Endodermal cell (in vitro differentiated cells): ENCODE measurements at regions not wholly inside any gene's neighbourhood (a gene's known extent, or its start where the extent isn't known, plus 50 kb on each side); places are given as distances from the start of the nearest gene placed in this dataset.
A peak's percentile ranks its signal among the peaks of the same experiment; 100 is the strongest.

Source experiments
- DNase-seq: peaks from one replicate; pipeline ENCODE4 v3.0.0-alpha.2; 2017
- H3K27ac ChIP-seq: 2 replicates; pipeline ENCODE4 v1.5.1; 2013; ENCODE audit warnings: mild to moderate bottlenecking, low read depth, low read length, moderate library complexity
- H3K27me3 ChIP-seq: 2 replicates; pipeline ENCODE4 v1.6.1; 2013; ENCODE audit warnings: mild to moderate bottlenecking, low read length, moderate library complexity; ENCODE audit not compliant: insufficient read depth, control insufficient read depth, poor library complexity, severe bottlenecking
- H3K36me3 ChIP-seq: 2 replicates; pipeline ENCODE4 v1.7.0; 2013; ENCODE audit warnings: mild to moderate bottlenecking, low read length, moderate library complexity; ENCODE audit not compliant: control insufficient read depth, insufficient read depth
- H3K4me1 ChIP-seq: one replicate; pipeline ENCODE4 v1.7.0; 2013; ENCODE audit warnings: low read length; ENCODE audit not compliant: control insufficient read depth, insufficient read depth
- H3K4me3 ChIP-seq: 2 replicates; pipeline ENCODE4 v1.5.1; 2013; ENCODE audit warnings: mild to moderate bottlenecking, low read length, moderate library complexity
- H3K9ac ChIP-seq: 2 replicates; pipeline ENCODE4 v1.6.1; 2013; ENCODE audit warnings: mild to moderate bottlenecking, low read length, moderate library complexity; ENCODE audit not compliant: poor library complexity, severe bottlenecking; ENCODE audit errors: extremely low read depth
- H3K9me3 ChIP-seq: 2 replicates; pipeline ENCODE4 v1.6.1; 2013; ENCODE audit warnings: mild to moderate bottlenecking, low read length, moderate library complexity; ENCODE audit not compliant: control insufficient read depth
- H3K27ac Mint-ChIP-seq: 2 replicates; pipeline ENCODE4 v1.8.0; 2020; ENCODE audit warnings: mixed read lengths
- H3K27me3 Mint-ChIP-seq: 2 replicates; pipeline ENCODE4 v1.8.0; 2021; ENCODE audit warnings: mild to moderate bottlenecking, mixed read lengths; ENCODE audit not compliant: insufficient read depth
- H3K36me3 Mint-ChIP-seq: 2 replicates; pipeline ENCODE4 v1.8.0; 2020; ENCODE audit warnings: low read depth, mixed read lengths
- H3K4me1 Mint-ChIP-seq: 2 replicates; pipeline ENCODE4 v1.8.0; 2020; ENCODE audit warnings: mixed read lengths
- H3K4me3 Mint-ChIP-seq: 2 replicates; pipeline ENCODE4 v1.8.0; 2020; ENCODE audit warnings: mild to moderate bottlenecking, moderate library complexity, mixed read lengths
- H3K9me3 Mint-ChIP-seq: 2 replicates; pipeline ENCODE4 v1.8.0; 2020; ENCODE audit warnings: mild to moderate bottlenecking, mixed read lengths
- CTCF ChIP-seq: fragments of 200-600 bp; sonication (generic); conservative IDR thresholded peaks from 2 replicates; pipeline ENCODE4 v1.5.0; 2021; ENCODE audit warnings: antibody characterized with exemption, mild to moderate bottlenecking
- WGBS, 2 experiments: methylation state at CpG; one replicate each; pipeline versions ENCODE4 v1.1.5 to v1.1.7; 2013; ENCODE audit warnings: missing lambda C conversion rate in 2 of 2, mixed read lengths in 1 of 2; ENCODE audit not compliant: insufficient coverage in 1 of 2, insufficient read length in 1 of 2; 5-methylcytosine and 5-hydroxymethylcytosine counted together

GRCh38 chr20:4451487-4452081 lies 202.5 kb upstream of the ADRA1D start:
- Histone ChIP-seq H3K27ac (no peak overlapping the region), H3K36me3 (no peaks in the 10 kb centered on the region), H3K9ac (no peak overlapping the region), H3K4me1 (no peaks in the 10 kb centered on the region), H3K4me3 (no peak overlapping the region), H3K9me3 (peaks cover 11% of the 10 kb centered on the region), H3K27me3 (no peaks in the 10 kb centered on the region)
- no peak for DNase-seq
- peaks cover 4% of the 10 kb centered on the region for H3K4me1 Mint-ChIP-seq
- H3K27ac Mint-ChIP-seq = no peak overlapping the region
- no peak overlapping the region for H3K4me3 Mint-ChIP-seq
- no peaks in the 10 kb centered on the region for H3K36me3 Mint-ChIP-seq
- no peak for TF ChIP-seq CTCF
- WGBS, 2 experiments = 80 to 84% methylated on average over 1 to 2 of the region's 2 CpGs
- H3K27me3 Mint-ChIP-seq = no peaks in the 10 kb centered on the region
- H3K9me3 Mint-ChIP-seq = peaks cover 15% of the 10 kb centered on the region

GRCh38 chr20:4449957-4450715 lies 201.0 kb upstream of the ADRA1D start:
- Histone ChIP-seq H3K9me3 (no peaks in the 10 kb centered on the region), H3K36me3 (no peaks in the 10 kb centered on the region), H3K4me3 (no peak overlapping the region), H3K4me1 (no peaks in the 10 kb centered on the region), H3K9ac (no peak overlapping the region), H3K27me3 (no peaks in the 10 kb centered on the region), H3K27ac (no peak overlapping the region)
- H3K4me1 Mint-ChIP-seq = peaks cover under 1% of the 10 kb centered on the region
- peaks cover 7% of the 10 kb centered on the region for H3K9me3 Mint-ChIP-seq
- H3K27me3 Mint-ChIP-seq = no peaks in the 10 kb centered on the region
- 93% methylated on average over 3 to 11 of the region's 11 CpGs for WGBS, 2 experiments
- TF ChIP-seq CTCF = peak; percentile 57
- no peak overlapping the region for H3K27ac Mint-ChIP-seq
- no peak for DNase-seq
- H3K4me3 Mint-ChIP-seq = no peak overlapping the region
- no peaks in the 10 kb centered on the region for H3K36me3 Mint-ChIP-seq

DNA sequence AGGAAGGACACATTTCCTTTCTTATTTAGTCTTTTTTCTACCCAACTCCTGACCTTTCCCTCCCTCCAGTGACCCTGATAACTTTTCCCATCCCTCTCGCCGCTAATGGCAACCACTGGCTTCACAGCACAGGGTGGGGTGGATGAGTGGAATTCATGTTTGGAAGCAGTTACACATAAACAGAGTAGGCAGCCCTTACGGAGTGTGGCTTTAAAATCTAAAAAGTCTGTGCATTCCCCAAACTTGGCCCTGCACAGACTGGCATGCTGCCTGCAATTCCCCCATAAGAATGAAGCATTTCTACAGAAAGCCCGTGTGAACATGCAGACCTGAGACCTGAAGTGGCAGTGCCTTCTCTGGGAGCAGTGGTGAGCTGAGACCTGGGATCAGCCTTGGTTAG lies 196.7 kb upstream of the ADRA1D start:
- Histone ChIP-seq H3K27ac (no peak overlapping the region), H3K36me3 (no peaks in the 10 kb centered on the region), H3K4me3 (no peak overlapping the region), H3K27me3 (no peaks in the 10 kb centered on the region), H3K4me1 (no peaks in the 10 kb centered on the region), H3K9ac (no peak overlapping the region), H3K9me3 (no peaks in the 10 kb centered on the region)
- no peak for DNase-seq
- WGBS, 2 experiments = 81 to 92% methylated on average over 2 to 4 of the region's 4 CpGs
- H3K4me1 Mint-ChIP-seq = no peaks in the 10 kb centered on the region
- H3K36me3 Mint-ChIP-seq = no peaks in the 10 kb centered on the region
- H3K4me3 Mint-ChIP-seq = no peak overlapping the region
- peaks cover 6% of the 10 kb centered on the region for H3K9me3 Mint-ChIP-seq
- TF ChIP-seq CTCF = no peak
- no peaks in the 10 kb centered on the region for H3K27me3 Mint-ChIP-seq
- no peak overlapping the region for H3K27ac Mint-ChIP-seq
